HCT116 (cell line): ENCODE measurements at regions not wholly inside any gene's neighbourhood (a gene's known extent, or its start where the extent isn't known, plus 50 kb on each side); places are given as distances from the start of the nearest gene placed in this dataset.

Source experiments
- ATAC-seq: fragments of 200-7000 bp; cut with Tn5 transposase; 2 replicates; pipeline ENCODE4 v1.9.1; 2020; ENCODE audit warnings: mild to moderate bottlenecking, moderate library complexity
- BruUV-seq: library from RNA; stranded (reverse); fragments of 400-500 nt; replicated peaks from 2 replicates; lab custom pipeline; 2021; lab: Mats Ljungman, UMichigan
- CTCF ChIA-PET: fragments of 300-600 bp; sonication (Branson Sonifier 250); formaldehyde crosslinking; loops from one replicate; lab custom pipeline; 2021; ENCODE audit warnings: antibody characterized with exemption; lab: Charles Lee
- POLR2A ChIA-PET: fragments of 300-600, 350-600 bp; sonication (Branson Sonifier 250); formaldehyde crosslinking; loops from one replicate; lab custom pipeline; 2021; ENCODE audit warnings: antibody characterized with exemption; lab: Charles Lee
- RAD21 ChIA-PET, 2 experiments: fragments of 300-600 bp; sonication (Branson Sonifier 250); formaldehyde crosslinking; loops; one replicate each; lab custom pipeline; 2023; ENCODE audit warnings: low total read pairs in 2 of 2; ENCODE audit not compliant: uncharacterized antibody in 2 of 2, unreplicated experiment in 2 of 2, low non-redundant PET in 1 of 2; lab: Charles Lee
- DNase-seq: peaks from one replicate; pipeline ENCODE4 v3.0.0-alpha.2; 2010; ENCODE audit warnings: low read depth, low spot score
- H2AFZ ChIP-seq: fragments of 200-600 bp; shearing (Covaris generic), sonication (generic); 2 replicates; pipeline ENCODE4 v1.6.1; 2017; ENCODE audit warnings: low read depth, mixed run types, mixed read lengths, antibody characterized with exemption, low read length; ENCODE audit not compliant: poor library complexity, severe bottlenecking
- H3K27ac ChIP-seq: 2 replicates; pipeline ENCODE4 v1.5.1; 2012; ENCODE audit warnings: low read depth, low read length
- H3K27me3 ChIP-seq: fragments of 200-600 bp; sonication (generic); 2 replicates; pipeline ENCODE4 v1.6.1; 2016; ENCODE audit warnings: mixed run types, low read length, mixed read lengths; ENCODE audit not compliant: insufficient read depth
- H3K36me3 ChIP-seq, 2 experiments: fragments of 200-500 bp in 1 of 2; fragments of 200-600 bp in 1 of 2; sonication (Bioruptor generic) in 1 of 2; sonication (generic) in 1 of 2; 2 replicates each; pipeline versions ENCODE4 v1.5.1 to v1.6.1; 2014 to 2016; ENCODE audit warnings: low read length in 2 of 2, inconsistent platforms in 1 of 2, mixed read lengths in 1 of 2, mixed run types in 1 of 2; ENCODE audit not compliant: insufficient read depth in 2 of 2, control insufficient read depth in 1 of 2
- H3K4me1 ChIP-seq, 2 experiments: fragments of 200-600 bp in 1 of 2; sonication (generic) in 1 of 2; 2 replicates each; pipeline versions ENCODE4 v1.5.1 to v1.6.1; 2012 to 2017; ENCODE audit warnings: low read length in 2 of 2, inconsistent platforms in 1 of 2, mild to moderate bottlenecking in 1 of 2, mixed read lengths in 1 of 2, mixed run types in 1 of 2, moderate library complexity in 1 of 2; ENCODE audit not compliant: insufficient read depth in 2 of 2, control insufficient read depth in 1 of 2
- H3K4me2 ChIP-seq: fragments of 200-600 bp; sonication (generic); 2 replicates; pipeline ENCODE4 v1.6.1; 2017; ENCODE audit warnings: mixed run types, low read length, mixed read lengths
- H3K4me3 ChIP-seq, 2 experiments: fragments of 200-600 bp in 1 of 2; sonication (generic) in 1 of 2; replicated peaks in 1 of 2; 2 replicates each; pipeline ENCODE4 v1.5.1; 2011 to 2016; ENCODE audit warnings: low read length in 2 of 2, control low read depth in 1 of 2, low read depth in 1 of 2, mild to moderate bottlenecking in 1 of 2, mixed read lengths in 1 of 2, mixed run types in 1 of 2
- H3K79me2 ChIP-seq: fragments of 200-600 bp; sonication (generic); 2 replicates; pipeline ENCODE4 v1.6.1; 2017; ENCODE audit warnings: mild to moderate bottlenecking, mixed run types, low read length, moderate library complexity, mixed read lengths; ENCODE audit not compliant: insufficient read depth
- H3K9ac ChIP-seq: fragments of 200-600 bp; sonication (generic); 2 replicates; pipeline ENCODE4 v1.6.1; 2016; ENCODE audit warnings: low read length, mixed read lengths
- H3K9me2 ChIP-seq: fragments of 200-600 bp; sonication (generic), shearing (Covaris generic); 2 replicates; pipeline ENCODE4 v1.6.1; 2017; ENCODE audit warnings: mixed run types, mild to moderate bottlenecking, moderate library complexity; ENCODE audit not compliant: insufficient read depth
- H3K9me3 ChIP-seq, 2 experiments: fragments of 200-500 bp in 1 of 2; fragments of 200-600 bp in 1 of 2; sonication (Bioruptor generic) in 1 of 2; sonication (generic) in 1 of 2; 2 replicates each; pipeline ENCODE4 v1.6.1; 2014 to 2017; ENCODE audit warnings: low read length in 2 of 2, mixed read lengths in 2 of 2, inconsistent platforms in 1 of 2, low read depth in 1 of 2, mild to moderate bottlenecking in 1 of 2, mixed run types in 1 of 2, moderate library complexity in 1 of 2; ENCODE audit not compliant: control insufficient read depth in 1 of 2, insufficient read depth in 1 of 2
- H4K20me1 ChIP-seq: fragments of 200-600 bp; sonication (generic), shearing (Covaris generic); 2 replicates; pipeline ENCODE4 v1.6.1; 2017; ENCODE audit warnings: mixed run types, mild to moderate bottlenecking, moderate library complexity; ENCODE audit not compliant: insufficient read depth
- ATF3 ChIP-seq: IDR thresholded peaks from 2 replicates; pipeline ENCODE4 v1.6.1; 2012
- CBX3 ChIP-seq: IDR thresholded peaks from 2 replicates; pipeline ENCODE4 v1.6.1; 2012; ENCODE audit warnings: low read depth
- CEBPB ChIP-seq: IDR thresholded peaks from 2 replicates; pipeline ENCODE4 v1.6.1; 2012; ENCODE audit warnings: low read depth
- EGR1 ChIP-seq: IDR thresholded peaks from 2 replicates; pipeline ENCODE4 v1.6.1; 2012; ENCODE audit warnings: low read depth
- EZH2 ChIP-seq: fragments of 200-600 bp; sonication (generic); IDR thresholded peaks from 2 replicates; pipeline ENCODE4 v1.6.1; 2017; ENCODE audit warnings: antibody characterized with exemption, mixed run types
- POLR2AphosphoS5 ChIP-seq: IDR thresholded peaks from 2 replicates; pipeline ENCODE4 v1.6.1; 2011; ENCODE audit warnings: mild to moderate bottlenecking, low read depth, low read length, moderate library complexity
- RAD21 ChIP-seq: IDR thresholded peaks from 2 replicates; pipeline ENCODE4 v1.6.1; 2012; ENCODE audit warnings: low read depth, mild to moderate bottlenecking
- REST ChIP-seq: IDR thresholded peaks from 2 replicates; pipeline ENCODE4 v1.6.1; 2012; ENCODE audit warnings: low read depth
- SIN3A ChIP-seq: IDR thresholded peaks from 2 replicates; pipeline ENCODE4 v1.6.1; 2012; ENCODE audit warnings: low read depth
- SP1 ChIP-seq: IDR thresholded peaks from 2 replicates; pipeline ENCODE4 v1.6.1; 2012; ENCODE audit warnings: low read depth
- SRF ChIP-seq: IDR thresholded peaks from 2 replicates; pipeline ENCODE4 v1.6.1; 2012; ENCODE audit warnings: low read depth
- TCF7L2 ChIP-seq: IDR thresholded peaks from 2 replicates; pipeline ENCODE4 v1.7.0; 2011; ENCODE audit warnings: borderline replicate concordance, inconsistent platforms; ENCODE audit not compliant: insufficient read depth, insufficient read length; ENCODE audit errors: extremely low read depth
- YY1 ChIP-seq: IDR thresholded peaks from 2 replicates; pipeline ENCODE4 v1.6.1; 2011; ENCODE audit warnings: low read length, low read depth, moderate library complexity, mild to moderate bottlenecking; ENCODE audit not compliant: insufficient replicate concordance; ENCODE audit errors: extremely low read depth
- ZBTB33 ChIP-seq: IDR thresholded peaks from 2 replicates; pipeline ENCODE4 v1.6.1; 2011; ENCODE audit warnings: mild to moderate bottlenecking, low read length, moderate library complexity; ENCODE audit not compliant: insufficient replicate concordance; ENCODE audit errors: extremely low read depth
- ZFX ChIP-seq: fragments of 450-650 bp; IDR thresholded peaks from 2 replicates; pipeline ENCODE4 v1.6.1; 2017
- ZNF274 ChIP-seq: fragments of 200-500 bp; sonication (Bioruptor generic); IDR thresholded peaks from 2 replicates; pipeline ENCODE4 v1.6.1; 2014; ENCODE audit warnings: mild to moderate bottlenecking, low read depth, low read length, inconsistent platforms
- intact Hi-C: fragments of 100-400 bp; cut with micrococcal nuclease; formaldehyde crosslinking; loops from 2 replicates; pipeline ENCODE4 v1.10.0; 2022

GRCh38 chr3:106440672-106441071 lies 571.9 kb upstream of the CBLB start:
- no peaks in the 10 kb centered on the region for H3K9me3 ChIP-seq
- H2AFZ ChIP-seq: no peak overlapping the region
- H3K4me1 ChIP-seq: no peaks in the 10 kb centered on the region
- no peak overlapping the region for H3K4me2 ChIP-seq
- ChIA-PET CTCF (no interaction called here), RAD21 (no interaction called here), POLR2A (no interaction called here)
- H3K27ac ChIP-seq: no peak overlapping the region
- intact Hi-C loops: no loop called here
- DNase-seq (no peak), ATAC-seq (no peak)
- H3K36me3 ChIP-seq: no peaks in the 10 kb centered on the region
- no peaks in the 10 kb centered on the region for H3K27me3 ChIP-seq
- no peaks in the 10 kb centered on the region for H4K20me1 ChIP-seq
- H3K4me3 ChIP-seq: no peak overlapping the region
- TF ChIP-seq CEBPB (no peak), ZNF274 (no peak), SIN3A (no peak), YY1 (no peak), RAD21 (no peak), ZFX (no peak), EGR1 (no peak), SP1 (no peak), EZH2 (no peak), CBX3 (no peak), TCF7L2 (no peak), SRF (no peak), ATF3 (no peak), REST (no peak), ZBTB33 (no peak), POLR2AphosphoS5 (no peak)
- H3K79me2 ChIP-seq: no peaks in the 10 kb centered on the region
- no TSS peak for BruUV-seq
- no peaks in the 10 kb centered on the region for H3K9me2 ChIP-seq
- no peak overlapping the region for H3K9ac ChIP-seq
